HG02973 (cell line): ENCODE measurements at regions not wholly inside any gene's neighbourhood (a gene's known extent, or its start where the extent isn't known, plus 50 kb on each side); places are given as distances from the start of the nearest gene placed in this dataset.

Experiments
- ATAC-seq: cut with Tn5 transposase; IDR thresholded peaks from one replicate; pipeline ENCODE4 v1.9.1; 2021; ENCODE audit warnings: moderate library complexity; ENCODE audit not compliant: unreplicated experiment

GRCh38 chr5:164005071-164005470, 499.7 kb downstream of the MAT2B start:
- no peak for ATAC-seq

- ATAC-seq = no peak
Observed at GRCh38 chr5:164007064-164007463, 501.6 kb downstream of the MAT2B start.

DNA sequence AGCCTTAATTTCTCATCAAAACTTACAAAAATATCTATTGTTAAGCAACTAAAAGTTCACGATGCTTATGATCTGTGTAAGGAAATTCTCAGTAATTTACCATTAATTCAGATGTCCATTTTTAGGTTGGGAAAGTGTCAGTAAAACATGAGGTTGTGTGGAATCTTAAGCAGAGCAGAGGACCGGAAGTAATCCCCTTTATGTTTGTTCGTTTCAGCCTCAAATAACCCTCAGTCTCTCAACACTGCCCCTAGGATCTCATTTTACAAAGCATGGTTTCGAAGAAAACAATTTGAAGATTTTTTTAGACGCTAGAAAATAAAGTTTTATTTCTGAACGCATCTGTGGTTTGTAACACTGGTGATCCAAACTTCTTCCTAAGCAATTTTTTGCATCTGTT, 504.2 kb downstream of the MAT2B start:
- no peak for ATAC-seq

DNA sequence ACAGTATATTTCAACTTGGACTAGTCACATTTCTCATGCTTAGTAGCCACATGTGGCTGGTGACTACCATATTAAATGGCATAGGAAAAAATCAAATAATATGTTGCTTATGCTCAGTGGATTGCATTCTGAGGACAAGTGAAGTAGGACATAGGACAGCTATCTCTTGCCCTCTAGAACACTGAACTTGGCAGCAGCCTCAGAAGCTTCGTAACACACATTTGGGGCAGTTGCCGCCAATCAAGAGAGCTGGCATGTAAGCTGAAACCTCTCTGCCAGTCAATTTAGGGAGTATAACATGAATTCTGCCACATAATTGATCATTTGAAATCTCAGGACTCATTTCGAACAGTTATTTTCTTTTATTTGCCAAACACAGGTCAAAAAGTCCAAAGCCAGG, 505.5 kb downstream of the MAT2B start:
- ATAC-seq = no peak

DNA sequence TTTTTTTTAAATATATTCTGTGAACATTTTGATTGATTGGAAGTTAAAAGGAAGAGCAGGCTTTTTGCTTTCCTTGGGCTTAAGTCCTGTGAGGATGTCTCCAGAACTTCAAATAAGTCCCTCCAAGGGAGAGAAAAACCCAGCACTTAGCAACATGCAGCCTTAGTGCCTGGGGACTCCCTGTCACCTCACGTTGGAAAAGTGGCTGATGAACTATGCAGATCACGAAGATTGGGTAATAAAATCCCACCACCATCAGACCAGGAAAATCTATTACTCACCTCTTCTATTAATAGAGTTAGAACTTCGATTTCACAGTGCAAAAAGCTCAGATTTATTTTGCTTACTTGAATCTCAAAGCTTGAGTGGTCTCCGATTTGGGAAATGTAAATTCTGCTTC, 507.0 kb downstream of the MAT2B start:
- ATAC-seq = no peak

DNA sequence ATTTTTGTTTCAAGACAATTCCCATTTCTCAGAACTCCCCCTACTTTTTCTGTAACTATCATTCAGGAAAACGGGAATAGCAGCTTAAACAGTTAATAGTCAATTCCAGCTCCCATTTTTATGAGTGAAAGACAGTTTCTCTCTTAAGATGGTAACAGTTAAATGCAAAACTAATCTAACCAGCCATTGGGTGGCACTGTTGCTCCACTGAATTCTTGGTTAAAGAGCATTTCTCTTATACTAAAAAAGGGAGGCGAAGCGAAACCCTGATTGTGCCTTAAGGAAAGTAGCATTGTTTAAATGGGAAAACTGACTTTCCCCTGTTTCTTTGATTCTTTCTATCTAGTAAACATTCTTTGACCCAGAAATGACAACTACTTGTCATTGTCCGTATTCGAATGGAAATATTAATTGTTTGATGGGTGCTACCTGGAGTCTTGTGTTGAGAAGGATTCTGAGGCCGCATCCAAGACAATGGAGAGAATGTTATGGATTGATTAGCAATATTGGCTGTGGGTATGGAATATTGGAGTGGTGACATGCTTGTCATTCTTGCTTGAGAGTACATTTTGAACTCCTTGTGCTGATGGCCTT, 507.8 kb downstream of the MAT2B start:
- ATAC-seq = peak; percentile 81

GRCh38 chr5:164020116-164020515, 514.7 kb downstream of the MAT2B start:
- ATAC-seq = no peak

DNA sequence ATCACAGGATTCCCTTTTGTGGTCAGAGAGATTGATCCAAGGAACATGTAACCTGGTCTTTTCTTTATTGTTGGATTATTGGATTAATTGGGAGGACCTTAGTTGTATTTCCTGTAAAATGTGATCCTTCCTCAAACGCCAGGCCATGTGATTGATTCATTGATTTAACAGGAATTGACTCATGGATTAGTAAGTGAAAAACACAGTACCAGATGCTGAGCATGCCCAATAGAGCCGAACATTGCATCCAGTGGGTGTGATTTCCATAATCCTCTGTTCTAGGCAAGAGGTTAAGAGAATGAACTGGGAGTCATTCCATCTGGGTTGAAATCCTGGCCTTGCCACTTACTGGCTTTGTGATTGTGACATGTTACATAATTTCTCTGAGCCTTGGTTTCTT, 522.3 kb downstream of the MAT2B start:
- ATAC-seq = no peak

DNA sequence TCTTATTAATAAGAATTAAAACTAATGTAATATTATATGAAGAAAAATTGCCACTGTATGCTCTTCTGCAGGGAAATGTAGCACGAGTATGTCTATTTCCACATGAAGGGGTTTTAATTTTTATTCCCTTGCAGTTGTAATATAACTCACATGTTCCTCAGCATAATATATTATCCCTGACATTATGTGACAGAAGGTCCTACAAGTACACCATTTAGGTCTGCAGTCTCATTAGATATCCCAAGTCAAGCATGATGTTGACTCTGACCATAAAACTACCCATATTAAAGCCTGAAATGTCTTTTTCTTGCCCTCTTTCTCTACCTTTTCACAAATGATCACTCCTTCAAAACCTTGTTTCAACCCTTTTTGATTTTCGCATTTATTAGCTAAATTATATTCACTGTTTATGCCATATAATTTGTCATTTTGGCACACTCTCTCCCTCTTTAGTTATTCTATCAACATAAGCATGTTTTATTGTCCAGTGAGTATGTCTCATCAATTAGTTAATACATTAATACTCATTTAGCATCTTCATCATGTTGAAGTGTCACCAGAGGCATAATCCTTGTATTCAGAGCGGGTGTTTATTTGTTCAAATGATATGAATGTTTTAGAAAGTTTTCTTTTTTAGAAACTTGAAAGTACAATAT, 532.8 kb downstream of the MAT2B start:
- no peak for ATAC-seq

DNA sequence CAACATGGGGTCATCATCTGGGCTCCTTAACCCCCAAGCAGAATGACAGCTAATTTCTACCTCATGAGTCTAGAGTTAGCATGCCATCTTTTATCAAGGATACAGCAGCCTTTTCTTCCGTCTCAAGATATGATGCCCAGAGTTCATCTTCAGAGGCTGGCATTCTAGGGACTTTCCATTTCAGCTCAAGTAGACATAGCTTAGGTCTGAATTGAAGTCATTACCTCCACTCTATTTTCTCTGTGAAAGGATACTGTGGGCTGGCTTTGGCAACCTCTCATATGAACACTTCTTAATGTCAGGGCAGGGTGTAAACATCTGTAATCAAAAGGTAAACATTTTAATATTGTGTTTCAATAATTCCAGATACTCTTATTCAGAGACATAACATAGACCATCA, 535.7 kb downstream of the MAT2B start:
- ATAC-seq = no peak

DNA sequence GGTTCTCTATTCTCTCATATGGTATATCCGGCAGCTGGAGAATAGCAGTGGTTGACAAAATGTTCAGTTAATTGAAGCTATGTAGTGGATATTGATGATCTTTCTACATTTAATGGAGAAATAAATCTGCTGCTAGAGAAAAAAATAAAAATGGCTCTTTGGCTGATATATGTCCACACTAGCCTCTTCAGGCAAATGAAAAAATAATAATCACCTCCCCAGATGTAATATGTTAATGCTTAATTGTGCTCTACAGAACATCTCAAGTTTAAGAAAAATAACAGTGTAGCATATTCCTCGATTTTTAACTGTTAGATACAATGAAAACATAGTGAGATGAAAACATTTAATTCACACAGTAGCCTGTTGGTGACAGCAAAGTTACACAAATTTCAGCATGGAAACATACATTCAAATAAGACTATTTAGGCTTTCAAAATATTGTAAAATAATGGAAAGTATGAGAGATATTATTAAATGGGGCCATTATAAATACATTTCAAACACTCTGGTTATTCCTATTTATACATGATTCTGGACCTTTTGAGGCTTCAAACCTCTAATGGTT, 543.0 kb downstream of the MAT2B start:
- ATAC-seq = no peak

DNA sequence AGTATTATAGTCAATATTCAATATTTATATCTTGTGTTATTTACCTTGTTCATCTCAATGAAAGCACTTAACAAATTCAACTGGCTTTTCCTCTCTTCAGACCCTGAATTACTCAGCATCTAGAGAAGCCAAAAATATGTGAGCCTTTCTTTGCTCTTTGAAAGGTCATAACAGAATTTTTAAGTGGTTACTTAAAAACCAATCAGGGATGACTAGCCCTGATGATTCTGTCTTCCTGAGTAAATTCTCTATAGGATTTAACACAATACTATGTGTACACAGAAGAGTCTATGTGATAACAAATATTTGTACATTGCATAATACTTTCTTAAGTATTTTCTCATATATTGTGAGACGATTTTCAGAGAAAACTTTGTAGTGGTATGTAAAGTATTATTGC, 546.3 kb downstream of the MAT2B start:
- no peak for ATAC-seq

DNA sequence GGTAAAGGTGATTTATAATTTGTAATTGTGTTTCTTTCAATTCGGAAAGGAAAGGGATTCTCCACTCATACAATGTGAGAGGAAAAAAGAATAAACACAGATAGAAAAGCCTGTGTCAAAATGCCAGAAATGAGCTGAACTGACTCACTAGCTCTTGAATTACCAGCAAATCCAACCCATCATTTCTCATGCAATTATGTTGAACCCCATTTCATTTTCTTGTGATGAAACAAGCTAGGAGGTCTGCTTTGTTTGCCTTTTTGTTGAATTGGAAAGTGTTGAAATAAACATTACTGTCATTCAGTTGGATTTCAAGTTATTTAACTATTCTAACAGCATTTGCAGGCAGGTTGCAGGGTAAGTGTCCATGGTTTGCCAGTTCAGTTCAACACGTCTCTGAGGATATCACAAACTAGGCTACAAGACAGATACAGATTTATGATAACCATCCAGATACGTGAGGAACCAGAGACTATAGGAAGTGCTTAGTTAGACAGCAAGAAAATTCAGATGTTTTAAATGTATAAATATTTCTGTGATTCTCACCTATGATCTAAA, 547.2 kb downstream of the MAT2B start:
- no peak for ATAC-seq

- no peak for ATAC-seq
Observed at GRCh38 chr5:164053123-164053522, 547.7 kb downstream of the MAT2B start.

- ATAC-seq = no peak
Observed at GRCh38 chr5:164054461-164054860, 549.0 kb downstream of the MAT2B start.

GRCh38 chr5:164057121-164057520, 551.7 kb downstream of the MAT2B start:
- no peak for ATAC-seq

- no peak for ATAC-seq
Observed at GRCh38 chr5:164058621-164059020, 553.2 kb downstream of the MAT2B start.

- no peak for ATAC-seq
Observed at GRCh38 chr5:164059471-164059870, 554.1 kb downstream of the MAT2B start.

GRCh38 chr5:164060786-164061355, 555.5 kb downstream of the MAT2B start:
- ATAC-seq = no peak

GRCh38 chr5:164062304-164062703, 556.9 kb downstream of the MAT2B start:
- no peak for ATAC-seq

GRCh38 chr5:164065266-164065665, 559.8 kb downstream of the MAT2B start:
- no peak for ATAC-seq

GRCh38 chr5:164071671-164072070, 566.3 kb downstream of the MAT2B start:
- no peak for ATAC-seq
